NB4 (cell line): ENCODE measurements at regions not wholly inside any gene's neighbourhood (a gene's known extent, or its start where the extent isn't known, plus 50 kb on each side); places are given as distances from the start of the nearest gene placed in this dataset.

Experiments
- CTCF ChIP-seq: IDR thresholded peaks from one replicate; pipeline ENCODE4 v1.5.1; 2012; ENCODE audit warnings: low read depth, low read length
- MAX ChIP-seq: IDR thresholded peaks from 2 replicates; pipeline ENCODE4 v1.6.1; 2011; ENCODE audit warnings: low read depth, low read length
- POLR2A ChIP-seq: IDR thresholded peaks from 2 replicates; pipeline ENCODE4 v1.6.1; 2011; ENCODE audit warnings: mild to moderate bottlenecking; ENCODE audit not compliant: insufficient read length; ENCODE audit errors: extremely low read depth

- TF ChIP-seq CTCF (no peak), POLR2A (no peak), MAX (no peak)
Measured at GRCh38 chr4:137738375-137738990, 206.2 kb upstream of the PCDH18 start.
